ENCODE measurements at regions not wholly inside any gene's neighbourhood (a gene's known extent, or its start where the extent isn't known, plus 50 kb on each side); places are given as distances from the start of the nearest gene placed in this dataset.
"Not testable (repeated sequence)": the region's sequence is repeated elsewhere in the genome, so short reads cannot be mapped to it uniquely, and the experiment has no call there.

- DNase-seq (ENCODE audit: low read depth) = no peak
These were observed 68.1 kb upstream of the IFFO2 start for GRCh38 chr1:19024532-19024931.

GRCh38 chr1:19023787-19024186 lies 67.3 kb upstream of the IFFO2 start:
- no peak for DNase-seq (ENCODE audit: low read depth)

GRCh38 chr1:19021845-19022244 lies 65.4 kb upstream of the IFFO2 start:
- no peak for DNase-seq (ENCODE audit: low read depth)

GRCh38 chr1:19019288-19019687 lies 62.8 kb upstream of the IFFO2 start:
- DNase-seq (ENCODE audit: low read depth) = not testable (repeated sequence)

GRCh38 chr1:19015476-19015875 lies 59.0 kb upstream of the IFFO2 start:
- DNase-seq (ENCODE audit: low read depth) = no peak

GRCh38 chr1:19014765-19015164 lies 58.3 kb upstream of the IFFO2 start:
- DNase-seq (ENCODE audit: low read depth) = no peak

GRCh38 chr1:19013826-19014548 lies 57.5 kb upstream of the IFFO2 start:
- no peak for DNase-seq (ENCODE audit: low read depth)

- DNase-seq (ENCODE audit: low read depth) = peak; percentile 50
These were observed 55.4 kb upstream of the IFFO2 start for GRCh38 chr1:19011845-19012231.

GRCh38 chr1:19010995-19011844 lies 54.7 kb upstream of the IFFO2 start:
- DNase-seq (ENCODE audit: low read depth) = peak; percentile 100

- no peak for DNase-seq (ENCODE audit: low read depth)
These were observed 54.0 kb upstream of the IFFO2 start for GRCh38 chr1:19010503-19010902.

- peak; percentile 96 for DNase-seq (ENCODE audit: low read depth)
These were observed 53.4 kb upstream of the IFFO2 start for GRCh38 chr1:19009882-19010321.

GRCh38 chr1:19009126-19009881 lies 52.8 kb upstream of the IFFO2 start:
- no peak for DNase-seq (ENCODE audit: low read depth)

- DNase-seq (ENCODE audit: low read depth) = peak; percentile 11
These were observed 51.3 kb upstream of the IFFO2 start for GRCh38 chr1:19007491-19008441.

- DNase-seq (ENCODE audit: low read depth) = peak; percentile 18
These were observed 50.4 kb upstream of the IFFO2 start for GRCh38 chr1:19006837-19007271.

Measured in EH (cell line).